Panc1 (cell line): ENCODE measurements at regions not wholly inside any gene's neighbourhood (a gene's known extent, or its start where the extent isn't known, plus 50 kb on each side); places are given as distances from the start of the nearest gene placed in this dataset.

Source experiments
- ATAC-seq: fragments of 200-7000 bp; cut with Tn5 transposase; 2 replicates; pipeline ENCODE4 v1.9.1; 2020; ENCODE audit warnings: mild to moderate bottlenecking, moderate library complexity
- BruUV-seq: library from RNA; stranded (reverse); fragments of 400-500 nt; replicated peaks from 2 replicates; lab custom pipeline; 2021; lab: Mats Ljungman, UMichigan
- CTCF ChIA-PET: fragments of 300-600 bp; sonication (Branson Sonifier 250); formaldehyde crosslinking; loops from one replicate; lab custom pipeline; 2022; ENCODE audit warnings: antibody characterized with exemption; lab: Charles Lee
- POLR2A ChIA-PET: fragments of 300-600 bp; sonication (Branson Sonifier 250); formaldehyde crosslinking; loops from one replicate; lab custom pipeline; 2022; ENCODE audit warnings: antibody characterized with exemption; lab: Charles Lee
- DNase-seq: peaks from one replicate; pipeline ENCODE4 v3.0.0-alpha.2; 2010; ENCODE audit warnings: low read depth, low spot score
- H3K27ac ChIP-seq: 2 replicates; pipeline ENCODE4 v1.5.1; 2011; ENCODE audit warnings: mild to moderate bottlenecking, low read length, inconsistent platforms
- H3K27me3 ChIP-seq: fragments of 200-500 bp; sonication (Bioruptor generic); 2 replicates; pipeline ENCODE4 v1.6.0; 2014; ENCODE audit warnings: low read length, inconsistent platforms; ENCODE audit not compliant: control insufficient read depth, insufficient read depth
- H3K36me3 ChIP-seq: fragments of 200-500 bp; sonication (Bioruptor generic); 2 replicates; pipeline ENCODE4 v1.5.1; 2014; ENCODE audit warnings: inconsistent platforms, mild to moderate bottlenecking, low read length, moderate library complexity; ENCODE audit not compliant: control insufficient read depth, insufficient read depth
- H3K4me1 ChIP-seq: 2 replicates; pipeline ENCODE4 v1.5.1; 2011; ENCODE audit warnings: inconsistent platforms, mild to moderate bottlenecking, low read length, moderate library complexity; ENCODE audit not compliant: control insufficient read depth, insufficient read depth
- H3K4me3 ChIP-seq, 2 experiments: 2 replicates each; pipeline ENCODE4 v1.5.1; 2011 to 2012; ENCODE audit warnings: low read depth in 2 of 2, low read length in 2 of 2, mild to moderate bottlenecking in 2 of 2, inconsistent platforms in 1 of 2, moderate library complexity in 1 of 2
- H3K9me3 ChIP-seq: fragments of 200-500 bp; sonication (Bioruptor generic); 2 replicates; pipeline ENCODE4 v1.5.1; 2014; ENCODE audit warnings: low read depth, mild to moderate bottlenecking, inconsistent platforms, low read length, moderate library complexity; ENCODE audit not compliant: control insufficient read depth, insufficient read depth
- CTCF ChIP-seq: fragments of 450-650 bp; IDR thresholded peaks from 2 replicates; pipeline ENCODE4 v1.5.1; 2017; ENCODE audit warnings: mild to moderate bottlenecking
- POLR2AphosphoS5 ChIP-seq: IDR thresholded peaks from 2 replicates; pipeline ENCODE4 v1.6.1; 2012; ENCODE audit warnings: mild to moderate bottlenecking, low read depth, low read length, moderate library complexity
- SIN3A ChIP-seq: IDR thresholded peaks from 2 replicates; pipeline ENCODE4 v1.6.1; 2012; ENCODE audit warnings: low read depth, mild to moderate bottlenecking, low read length, moderate library complexity, borderline replicate concordance; ENCODE audit not compliant: insufficient read depth
- TCF7L2 ChIP-seq: IDR thresholded peaks from 2 replicates; pipeline ENCODE4 v1.6.1; 2011; ENCODE audit warnings: mild to moderate bottlenecking, low read depth, low read length, inconsistent platforms
- in situ Hi-C: cut with HindIII; loops from 2 replicates; pipeline ENCODE4 v1.10.0; 2016; ENCODE audit warnings: low sequenced_read_pairs, low pct_unique_long_range_greater_than_20kb
- intact Hi-C: fragments of 100-400 bp; cut with micrococcal nuclease; formaldehyde crosslinking; loops from one replicate; pipeline ENCODE4 v1.10.0; 2022; ENCODE audit not compliant: unreplicated experiment
- TF ChIP-seq, protein P1 (sequence below), 2 experiments: IDR thresholded peaks; 2 replicates each; pipeline ENCODE4 v1.6.1; 2011 to 2012; ENCODE audit warnings: low read depth in 2 of 2, control low read depth in 1 of 2, low read length in 1 of 2, mild to moderate bottlenecking in 1 of 2, moderate library complexity in 1 of 2; ENCODE audit not compliant: insufficient read depth in 1 of 2

- Histone ChIP-seq H3K27me3 (no peaks in the 10 kb centered on the region), H3K36me3 (no peaks in the 10 kb centered on the region), H3K9me3 (no peaks in the 10 kb centered on the region), H3K4me3 (no peak overlapping the region), H3K4me1 (no peaks in the 10 kb centered on the region), H3K27ac (no peak overlapping the region)
- TF ChIP-seq CTCF = no peak
- TF ChIP-seq, protein P1, sequence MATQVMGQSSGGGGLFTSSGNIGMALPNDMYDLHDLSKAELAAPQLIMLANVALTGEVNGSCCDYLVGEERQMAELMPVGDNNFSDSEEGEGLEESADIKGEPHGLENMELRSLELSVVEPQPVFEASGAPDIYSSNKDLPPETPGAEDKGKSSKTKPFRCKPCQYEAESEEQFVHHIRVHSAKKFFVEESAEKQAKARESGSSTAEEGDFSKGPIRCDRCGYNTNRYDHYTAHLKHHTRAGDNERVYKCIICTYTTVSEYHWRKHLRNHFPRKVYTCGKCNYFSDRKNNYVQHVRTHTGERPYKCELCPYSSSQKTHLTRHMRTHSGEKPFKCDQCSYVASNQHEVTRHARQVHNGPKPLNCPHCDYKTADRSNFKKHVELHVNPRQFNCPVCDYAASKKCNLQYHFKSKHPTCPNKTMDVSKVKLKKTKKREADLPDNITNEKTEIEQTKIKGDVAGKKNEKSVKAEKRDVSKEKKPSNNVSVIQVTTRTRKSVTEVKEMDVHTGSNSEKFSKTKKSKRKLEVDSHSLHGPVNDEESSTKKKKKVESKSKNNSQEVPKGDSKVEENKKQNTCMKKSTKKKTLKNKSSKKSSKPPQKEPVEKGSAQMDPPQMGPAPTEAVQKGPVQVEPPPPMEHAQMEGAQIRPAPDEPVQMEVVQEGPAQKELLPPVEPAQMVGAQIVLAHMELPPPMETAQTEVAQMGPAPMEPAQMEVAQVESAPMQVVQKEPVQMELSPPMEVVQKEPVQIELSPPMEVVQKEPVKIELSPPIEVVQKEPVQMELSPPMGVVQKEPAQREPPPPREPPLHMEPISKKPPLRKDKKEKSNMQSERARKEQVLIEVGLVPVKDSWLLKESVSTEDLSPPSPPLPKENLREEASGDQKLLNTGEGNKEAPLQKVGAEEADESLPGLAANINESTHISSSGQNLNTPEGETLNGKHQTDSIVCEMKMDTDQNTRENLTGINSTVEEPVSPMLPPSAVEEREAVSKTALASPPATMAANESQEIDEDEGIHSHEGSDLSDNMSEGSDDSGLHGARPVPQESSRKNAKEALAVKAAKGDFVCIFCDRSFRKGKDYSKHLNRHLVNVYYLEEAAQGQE (IDR thresholded peaks at IDR 0.05; ENCODE audit: insufficient read depth in 1 of 2, low read depth in 2 of 2, low read length in 1 of 2) = no peak
- TF ChIP-seq POLR2AphosphoS5 = no peak
- TF ChIP-seq SIN3A = no peak
- TF ChIP-seq TCF7L2 = no peak
- ChIA-PET CTCF (no interaction called here), POLR2A (no interaction called here)
- no TSS peak for BruUV-seq
- DNase-seq = no peak
- intact Hi-C loops (no loop called here), in situ Hi-C loops (no loop called here)
- no peak for ATAC-seq
These were observed 61.7 kb upstream of the C14orf180 start for GRCh38 chr14:104517867-104518266.

DNA sequence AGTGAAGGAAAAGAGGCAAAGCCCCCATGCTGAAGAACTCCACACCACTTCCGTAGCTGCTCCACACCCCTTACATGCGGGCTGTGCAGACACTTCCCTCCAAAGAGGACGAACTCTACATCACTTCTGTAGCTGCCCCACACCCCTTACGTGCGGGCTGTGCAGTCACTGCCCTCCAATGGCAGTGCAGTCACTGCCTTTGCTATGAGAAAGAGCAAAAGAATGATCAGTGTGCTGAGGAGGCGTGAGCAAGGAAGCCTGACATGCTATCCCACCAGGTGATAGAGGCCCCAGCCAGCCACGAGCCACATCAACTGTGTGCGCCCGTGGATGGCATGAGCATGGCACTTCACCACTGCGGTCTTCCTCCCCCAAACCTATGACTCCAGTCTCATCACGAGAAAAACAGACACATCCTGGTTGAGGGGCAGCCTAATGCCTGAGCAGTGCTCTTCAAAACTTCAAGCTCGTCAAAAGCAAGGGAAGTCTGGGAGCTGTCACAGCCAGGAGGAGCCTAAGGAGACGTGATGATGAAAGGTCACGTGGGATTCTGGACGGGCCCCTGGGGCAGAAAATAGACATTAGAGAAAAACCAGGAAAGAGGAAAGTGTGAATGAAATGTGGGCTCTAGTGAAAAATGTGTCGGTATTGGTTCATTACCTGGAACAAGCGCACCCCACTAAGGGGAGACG lies 60.8 kb upstream of the C14orf180 start:
- TF ChIP-seq SIN3A = no peak
- TF ChIP-seq, protein P1 (IDR thresholded peaks at IDR 0.05; ENCODE audit: insufficient read depth in 1 of 2, low read depth in 2 of 2, low read length in 1 of 2) = no peak
- no peak for TF ChIP-seq CTCF
- TF ChIP-seq TCF7L2 = no peak
- no peak for TF ChIP-seq POLR2AphosphoS5
- no peak overlapping the region for H3K27ac ChIP-seq
- CTCF ChIA-PET = no interaction called here
- intact Hi-C loops = no loop called here
- BruUV-seq = no TSS peak
- ATAC-seq = no peak
- no peaks in the 10 kb centered on the region for H3K36me3 ChIP-seq
- H3K4me1 ChIP-seq = no peaks in the 10 kb centered on the region
- no peak for DNase-seq
- in situ Hi-C loops = no loop called here
- no peaks in the 10 kb centered on the region for H3K9me3 ChIP-seq
- POLR2A ChIA-PET = no interaction called here
- no peaks in the 10 kb centered on the region for H3K27me3 ChIP-seq
- no peak overlapping the region for H3K4me3 ChIP-seq
